T-helper 1 cell treated with Interleukin-12 subunit alpha and Interleukin-12 subunit beta and Interleukin-4 antibody, amounts not matched to agents 30 ng/mL and 1 ng/mL, for 36 hours (primary cell): ENCODE measurements at regions not wholly inside any gene's neighbourhood (a gene's known extent, or its start where the extent isn't known, plus 50 kb on each side); places are given as distances from the start of the nearest gene placed in this dataset.
"Not testable (repeated sequence)": the region's sequence is repeated elsewhere in the genome, so short reads cannot be mapped to it uniquely, and the experiment has no call there.

Experiments
- intact Hi-C: fragments of 100-400 bp; cut with micrococcal nuclease; formaldehyde crosslinking; loops from one replicate; pipeline ENCODE4 v1.15.1; 2024

DNA sequence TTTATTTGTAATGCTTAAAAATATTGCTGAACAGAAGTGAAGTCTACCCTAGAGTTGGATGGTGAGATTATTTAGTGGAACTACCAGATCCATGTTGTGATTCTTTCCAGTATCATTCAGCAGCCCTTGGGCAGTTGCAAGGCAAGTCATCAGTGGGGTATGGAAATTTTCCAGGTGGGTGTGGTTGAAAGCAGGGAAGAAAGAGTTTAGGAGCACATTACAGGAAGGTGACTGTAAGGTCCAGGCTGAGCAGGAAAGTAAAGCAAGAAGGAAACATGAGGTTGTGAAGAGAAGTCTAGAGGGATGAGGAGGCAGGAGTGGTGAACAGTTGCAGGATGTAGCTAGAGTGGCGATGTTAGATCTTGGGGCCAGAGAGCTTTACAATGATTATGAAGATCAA lies 178.0 kb upstream of the ROPN1B start:
- intact Hi-C loops, result not testable (repeated sequence)

DNA sequence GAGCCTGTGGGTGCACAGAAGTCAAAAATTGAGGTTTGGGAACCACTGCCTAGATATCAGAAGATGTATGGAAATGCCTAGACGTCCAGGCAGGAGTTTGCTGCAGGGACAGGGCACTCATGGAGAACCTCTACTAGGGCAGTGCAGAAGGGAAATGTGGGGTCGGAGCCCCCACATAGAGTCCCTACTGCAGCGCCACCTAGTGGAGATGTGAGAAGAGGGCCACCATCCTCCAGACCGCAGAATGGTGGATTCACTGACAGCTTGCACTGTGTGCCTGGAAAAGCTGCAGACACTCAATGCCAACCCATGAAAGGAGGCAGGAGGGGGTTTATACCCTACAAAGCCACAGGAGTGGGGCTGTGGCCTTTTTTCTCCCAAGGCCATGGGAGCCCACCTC lies 159.0 kb upstream of the ROPN1B start:
- intact Hi-C loops, result not testable (repeated sequence)

DNA sequence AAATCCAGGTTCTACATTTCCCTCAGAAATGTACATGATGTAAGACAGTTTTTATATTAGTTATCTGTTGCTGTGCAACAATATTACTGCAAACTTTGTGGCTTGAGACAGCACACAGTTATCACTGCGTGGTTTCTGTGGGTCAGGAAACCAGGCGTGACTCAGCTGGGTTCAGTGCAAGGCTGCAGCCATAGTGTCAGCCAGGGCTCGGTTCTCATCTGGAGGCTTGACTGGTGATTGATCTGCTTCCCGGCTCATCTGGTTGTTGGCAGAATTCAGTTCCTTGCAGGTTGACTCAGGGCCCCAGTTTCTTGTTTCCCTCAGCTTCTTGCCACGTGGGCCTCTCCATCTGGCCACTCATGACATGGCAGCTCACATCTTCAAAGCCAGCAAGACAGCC lies 146.8 kb upstream of the ROPN1B start:
- intact Hi-C loops, result not testable (repeated sequence)

DNA sequence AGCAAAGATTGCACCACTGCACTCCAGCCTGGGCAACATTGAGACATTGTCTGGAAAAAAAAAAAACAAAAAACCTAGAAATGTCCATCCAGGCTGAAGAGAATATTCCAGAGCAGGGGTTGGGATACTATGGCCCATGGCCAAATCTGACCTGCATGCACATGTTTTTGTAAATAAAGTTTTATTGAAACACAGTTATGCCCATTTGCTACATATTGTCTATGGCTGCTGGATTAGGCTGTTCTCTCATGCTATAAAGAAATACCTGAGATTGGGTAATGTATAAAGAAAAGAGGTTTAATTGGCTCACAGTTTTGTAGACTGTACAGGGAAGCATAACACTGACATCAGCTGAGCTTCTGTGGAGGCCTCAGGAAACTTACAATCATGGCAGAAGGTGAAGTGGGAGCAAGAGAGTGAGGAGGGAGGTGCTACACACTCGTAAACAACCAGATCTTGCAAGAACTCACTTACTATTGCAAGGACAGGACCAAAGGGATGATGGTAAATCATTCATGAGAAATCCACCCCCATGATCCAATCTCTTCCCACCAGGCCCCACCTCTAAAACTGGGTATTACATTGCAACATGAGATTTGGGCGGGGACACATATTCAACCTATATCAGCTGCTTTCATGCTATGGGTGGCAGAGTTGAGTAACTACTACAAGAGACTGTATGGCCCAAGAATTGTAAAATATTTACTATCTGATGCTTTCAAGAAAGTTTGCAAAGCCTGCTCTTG lies 137.8 kb upstream of the ROPN1B start:
- intact Hi-C loops, result not testable (repeated sequence)

DNA sequence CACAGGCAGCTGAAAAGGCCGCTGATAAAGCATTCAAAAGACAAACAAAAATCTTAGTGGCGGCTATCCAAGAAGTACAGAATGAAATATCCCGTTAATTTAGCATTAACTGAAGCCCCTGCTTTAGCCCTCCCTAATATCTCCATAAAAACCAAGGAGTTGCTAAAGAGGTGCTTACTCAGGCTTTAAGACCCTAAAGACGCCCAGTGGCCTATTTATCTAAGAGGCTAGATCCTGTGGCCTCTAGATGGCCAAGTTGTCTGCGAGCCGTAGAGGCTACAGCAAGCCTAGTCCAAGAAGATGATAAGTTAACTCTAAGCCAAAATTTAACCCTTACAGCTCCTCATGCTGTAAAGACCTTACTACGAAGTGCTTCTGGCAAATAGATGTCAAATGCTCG lies 133.4 kb upstream of the ROPN1B start:
- intact Hi-C loops, result not testable (repeated sequence)

DNA sequence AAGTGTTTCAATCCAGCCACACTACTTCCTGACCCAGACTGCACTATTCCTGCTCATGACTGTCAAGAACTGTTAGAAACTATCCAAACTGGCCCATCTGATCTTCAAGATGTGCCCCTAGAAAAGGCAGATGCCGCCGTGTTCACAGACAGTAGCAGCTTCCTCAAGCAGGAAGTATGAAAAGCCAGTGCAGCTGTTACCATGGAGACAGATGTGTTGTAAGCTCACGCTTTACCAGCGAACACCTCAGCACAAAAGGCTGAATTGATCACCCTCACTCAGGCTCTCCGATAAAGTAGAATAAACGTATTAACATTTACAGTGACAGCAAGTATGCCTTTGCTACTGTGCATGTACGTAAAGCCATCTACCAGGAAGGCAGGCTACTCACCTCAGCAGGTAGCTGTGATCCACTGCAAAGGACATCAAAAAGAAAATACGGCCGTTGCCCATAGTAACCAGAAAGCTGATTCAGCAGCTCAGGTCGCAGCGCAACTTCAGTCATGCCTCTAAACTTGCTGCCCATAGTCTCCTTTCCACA lies 132.9 kb upstream of the ROPN1B start:
- intact Hi-C loops, result not testable (repeated sequence)

DNA sequence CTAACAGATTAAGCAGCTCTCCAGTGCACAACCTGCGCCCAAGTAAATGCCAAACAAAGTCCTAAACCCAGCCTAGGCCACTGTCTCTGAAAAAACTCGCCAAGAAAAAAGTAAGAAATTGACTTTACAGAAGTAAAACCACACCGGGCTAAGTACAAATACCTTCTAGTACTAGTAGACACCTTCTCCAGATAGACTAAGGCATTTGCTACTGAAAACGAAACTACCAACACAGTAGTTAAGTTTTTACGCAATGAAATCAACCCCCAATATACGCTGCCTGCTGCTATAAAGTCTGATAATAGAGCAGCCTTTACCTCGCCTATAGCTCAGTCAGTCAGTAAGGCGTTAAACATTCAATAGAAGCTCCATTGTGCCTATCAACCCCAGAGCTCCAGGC lies 132.2 kb upstream of the ROPN1B start:
- intact Hi-C loops, result not testable (repeated sequence)

DNA sequence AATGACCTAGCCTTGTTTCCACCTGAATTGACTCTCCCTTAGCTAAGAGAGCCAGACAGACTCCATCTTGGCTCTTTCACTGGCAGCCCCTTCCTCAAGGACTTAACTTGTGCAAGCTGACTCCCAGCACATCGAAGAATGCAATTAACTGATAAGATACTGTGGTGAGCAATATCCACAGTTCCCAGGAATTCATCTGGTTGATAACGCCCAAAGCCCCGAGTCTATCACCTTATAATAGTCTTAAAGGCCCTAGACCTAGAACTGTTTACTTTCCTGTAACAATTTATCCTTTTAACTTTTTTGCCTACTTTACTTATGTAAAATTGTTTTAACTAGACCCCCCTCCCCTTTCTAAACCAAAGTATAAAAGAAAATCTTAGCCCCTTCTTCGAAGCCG lies 130.1 kb upstream of the ROPN1B start:
- intact Hi-C loops, result not testable (repeated sequence)

DNA sequence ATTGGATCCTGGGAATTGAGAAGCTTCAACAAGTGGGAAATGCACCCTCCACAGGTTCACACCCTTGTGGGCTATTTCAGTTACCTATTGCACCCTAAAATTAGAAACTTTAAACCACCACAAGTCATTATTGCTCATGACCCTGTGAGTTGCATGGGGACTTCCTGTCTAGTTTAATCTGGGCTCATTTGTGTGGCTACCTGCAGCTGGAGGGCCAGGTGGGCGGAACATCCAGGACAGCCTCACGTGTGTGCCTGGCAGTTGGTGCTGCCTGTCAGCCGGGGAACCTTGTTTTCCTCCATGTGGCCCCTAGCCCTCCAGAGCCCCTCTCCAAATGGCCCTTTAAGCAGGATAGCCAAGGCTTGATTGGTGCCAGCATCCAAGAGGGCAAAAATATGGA lies 128.5 kb upstream of the ROPN1B start:
- intact Hi-C loops, result not testable (repeated sequence)

DNA sequence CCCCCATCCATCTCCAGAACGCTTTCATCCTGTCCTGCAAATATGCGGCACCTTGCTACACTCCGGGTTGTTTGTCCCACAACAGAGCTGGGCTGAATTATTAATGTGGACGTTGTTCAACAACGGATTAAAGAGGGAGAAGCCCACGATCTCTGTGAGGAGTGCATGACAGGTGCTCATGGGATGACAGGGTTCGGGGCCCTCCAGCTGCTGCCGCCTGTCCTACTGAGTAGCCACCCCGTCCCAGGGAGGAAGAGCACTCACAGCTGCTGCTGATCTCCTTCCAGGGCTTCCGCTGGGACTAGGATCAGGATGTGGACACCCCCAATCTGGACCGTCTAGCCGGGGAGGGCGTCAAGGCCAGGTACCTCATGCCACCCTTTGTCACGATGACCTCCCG lies 121.0 kb upstream of the ROPN1B start:
- intact Hi-C loops, result not testable (repeated sequence)

DNA sequence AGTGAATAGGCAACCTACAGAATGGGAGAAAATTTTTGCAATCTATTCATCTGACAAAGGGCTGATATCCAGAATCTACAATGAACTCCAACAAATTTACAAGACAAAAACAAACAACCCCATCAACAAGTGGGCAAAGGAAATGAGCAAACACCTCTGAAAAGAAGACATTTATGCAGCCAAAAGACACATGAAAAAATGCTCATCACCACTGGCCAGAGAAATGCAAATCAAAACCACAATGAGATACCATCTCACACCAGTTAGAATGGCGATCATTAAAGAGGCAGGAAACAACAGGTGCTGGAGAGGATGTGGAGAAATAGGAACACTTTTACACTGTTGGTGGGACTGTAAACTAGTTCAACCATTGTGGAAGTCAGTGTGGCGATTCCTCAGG lies 114.0 kb upstream of the ROPN1B start:
- intact Hi-C loops, result not testable (repeated sequence)

DNA sequence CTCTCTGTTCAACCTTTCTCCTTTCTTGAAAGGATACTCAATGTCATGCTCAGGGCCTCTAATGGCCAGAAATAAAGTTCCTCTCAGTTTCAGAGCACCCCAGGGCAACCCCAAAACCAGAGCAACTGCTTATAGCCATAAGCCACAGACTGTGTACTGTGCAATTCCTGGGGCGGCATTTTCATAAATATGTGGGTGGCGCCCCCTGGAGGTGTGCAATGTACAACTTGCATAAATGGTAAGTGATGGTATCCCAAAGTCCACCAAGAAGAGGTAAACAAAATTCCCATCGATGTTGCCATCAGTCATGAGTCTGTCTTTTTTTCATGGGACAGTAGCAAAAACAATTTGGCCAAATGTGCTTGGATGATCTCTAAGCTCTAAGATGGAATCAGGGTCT lies 108.4 kb upstream of the ROPN1B start:
- intact Hi-C loops, result not testable (repeated sequence)

DNA sequence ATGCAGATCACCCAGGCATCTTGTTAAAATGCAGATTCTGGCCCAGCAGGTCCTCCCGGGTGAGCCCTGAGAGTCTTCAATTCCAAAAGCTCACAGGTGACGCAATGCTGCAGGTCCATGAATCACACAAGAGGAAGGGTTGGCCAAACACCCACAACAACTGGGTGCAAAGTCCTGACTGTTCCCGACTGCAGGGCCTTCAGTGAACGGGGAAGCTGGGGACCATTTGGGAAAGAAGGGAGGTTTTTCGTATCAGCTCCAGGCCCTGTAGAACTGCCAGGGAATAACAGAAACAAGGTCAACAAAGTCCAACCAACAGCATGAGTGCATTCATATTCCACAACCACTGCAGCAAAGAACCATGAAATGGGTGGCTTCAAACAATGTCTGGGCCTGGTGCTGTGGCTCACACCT lies 106.1 kb upstream of the ROPN1B start:
- intact Hi-C loops, result not testable (repeated sequence)

DNA sequence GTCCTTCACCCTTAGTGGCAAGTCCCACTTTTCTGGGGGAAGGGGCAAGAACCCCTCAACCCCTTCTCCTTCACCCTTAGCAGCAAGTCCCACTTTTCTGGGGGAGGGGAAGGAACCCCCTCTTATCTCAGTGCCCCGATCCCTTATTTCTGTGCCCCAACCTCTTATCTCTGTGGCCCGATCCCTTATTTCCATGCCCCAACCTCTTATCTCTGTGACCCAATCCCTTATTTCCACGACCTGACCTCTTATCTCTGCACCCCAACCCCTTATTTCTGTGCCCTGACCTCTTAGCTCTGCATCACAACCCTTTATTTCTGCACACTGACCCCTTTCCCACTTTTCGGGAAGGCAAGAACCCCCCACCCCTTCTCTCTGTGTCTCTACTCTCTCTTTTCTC lies 104.4 kb upstream of the ROPN1B start:
- intact Hi-C loops, result not testable (repeated sequence)

DNA sequence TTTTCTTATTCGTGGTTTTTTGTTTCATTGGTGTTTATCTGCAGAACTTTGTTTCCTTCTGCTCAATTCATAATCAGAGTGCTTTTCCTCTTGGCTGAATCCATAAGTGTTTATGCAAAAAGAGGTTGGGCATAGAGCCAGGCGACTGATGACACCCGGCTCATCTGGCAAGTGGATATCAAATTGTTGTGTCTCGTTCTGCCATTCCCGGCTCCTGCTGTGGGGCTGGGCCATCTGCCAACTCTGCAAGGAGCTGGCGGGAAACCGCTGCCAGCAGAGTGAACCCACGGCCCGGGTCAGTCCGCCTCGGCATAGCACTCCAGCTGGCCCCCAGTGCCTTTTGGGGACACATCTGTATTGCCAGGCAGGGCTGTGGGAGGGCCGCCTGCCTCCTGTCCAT lies 83.0 kb upstream of the ROPN1B start:
- intact Hi-C loops, result not testable (repeated sequence)

DNA sequence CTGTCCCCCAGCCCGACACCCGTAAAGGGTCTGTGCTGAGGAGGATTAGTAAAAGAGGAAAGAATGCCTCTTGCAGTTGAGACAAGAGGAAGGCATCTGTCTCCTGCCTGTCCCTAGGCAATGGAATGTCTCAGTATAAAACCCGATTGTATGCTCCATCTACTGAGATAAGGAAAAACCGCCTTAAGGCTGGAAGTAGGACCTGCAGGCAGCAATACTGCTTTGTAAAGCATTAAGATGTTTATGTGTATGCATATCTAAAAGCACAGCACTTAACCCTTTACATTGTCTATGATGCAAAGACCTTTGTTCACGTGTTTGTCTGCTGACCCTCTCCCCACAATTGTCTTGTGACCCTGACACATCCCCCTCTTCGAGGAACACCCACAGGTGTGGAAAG lies 69.8 kb upstream of the ROPN1B start:
- intact Hi-C loops, result not testable (repeated sequence)

DNA sequence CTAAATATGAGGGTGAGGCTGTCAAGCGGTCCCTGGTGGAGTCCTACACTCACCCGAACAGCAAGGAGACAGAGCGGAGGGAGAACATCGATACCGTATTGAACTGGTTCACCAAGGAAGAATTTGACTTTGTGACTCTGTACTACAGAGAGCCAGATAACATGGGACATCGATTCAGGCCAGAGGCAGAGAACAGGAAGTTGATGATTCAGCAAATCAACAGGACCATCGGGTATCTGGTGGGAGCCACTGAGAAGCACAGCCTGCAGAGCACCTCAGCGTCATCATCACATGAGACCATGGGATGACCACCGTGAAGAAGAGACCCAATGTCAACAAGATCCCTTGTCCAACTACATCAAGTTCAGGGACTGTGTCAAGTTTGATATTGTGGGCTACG lies 67.5 kb upstream of the ROPN1B start:
- intact Hi-C loops, result not testable (repeated sequence)

DNA sequence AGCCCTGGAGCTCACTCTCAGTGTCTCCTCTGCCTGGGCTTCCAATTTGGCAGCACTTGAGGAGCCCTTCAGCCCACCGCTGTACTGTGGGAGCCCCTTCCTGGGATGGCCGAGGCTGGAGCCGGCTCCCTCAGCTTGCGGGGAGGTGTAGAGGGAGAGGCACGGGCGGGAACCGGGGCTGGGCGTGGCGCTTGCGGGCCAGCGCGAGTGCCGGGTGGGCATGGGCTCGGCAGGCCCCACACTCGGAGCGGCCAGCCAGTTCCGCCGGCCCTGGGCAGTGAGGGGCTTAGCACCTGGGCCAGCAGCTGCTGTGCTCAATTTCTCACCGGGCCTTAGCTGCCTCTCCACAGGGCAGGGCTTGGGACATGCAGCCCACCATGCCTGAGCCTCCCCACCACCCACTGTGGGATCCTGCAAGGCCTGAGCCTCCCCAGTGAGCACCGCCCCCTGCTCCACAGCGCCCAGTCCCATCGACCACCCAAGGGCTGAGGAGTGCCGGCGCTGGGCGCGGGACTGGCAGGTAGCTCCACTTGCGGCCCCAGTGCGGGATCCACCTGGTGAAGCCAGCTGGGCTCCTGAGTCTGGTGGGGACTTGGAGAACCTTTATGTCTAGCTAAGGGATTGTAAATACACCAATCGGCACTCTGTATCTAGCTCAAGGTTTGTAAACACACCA lies 65.1 kb upstream of the ROPN1B start:
- intact Hi-C loops, result not testable (repeated sequence)

DNA sequence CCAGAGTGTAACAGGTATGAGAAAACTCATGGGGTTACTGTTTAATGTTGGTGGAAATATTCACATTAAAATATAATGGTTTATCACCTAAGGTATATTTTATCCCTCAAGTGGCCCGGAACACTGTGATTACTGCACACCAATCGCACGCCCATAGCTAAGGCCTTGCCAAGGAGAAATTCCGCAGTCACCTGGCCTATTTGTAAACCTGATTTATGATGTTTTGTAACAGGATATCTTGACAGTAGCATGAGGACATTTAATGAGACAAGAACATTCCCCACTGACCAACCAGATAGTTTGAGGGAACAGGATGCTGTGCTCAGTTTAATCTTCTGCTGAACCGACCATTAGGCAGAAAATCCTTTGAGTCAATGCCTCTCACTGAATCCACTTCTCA lies 61.7 kb upstream of the ROPN1B start:
- intact Hi-C loops, result not testable (repeated sequence)

DNA sequence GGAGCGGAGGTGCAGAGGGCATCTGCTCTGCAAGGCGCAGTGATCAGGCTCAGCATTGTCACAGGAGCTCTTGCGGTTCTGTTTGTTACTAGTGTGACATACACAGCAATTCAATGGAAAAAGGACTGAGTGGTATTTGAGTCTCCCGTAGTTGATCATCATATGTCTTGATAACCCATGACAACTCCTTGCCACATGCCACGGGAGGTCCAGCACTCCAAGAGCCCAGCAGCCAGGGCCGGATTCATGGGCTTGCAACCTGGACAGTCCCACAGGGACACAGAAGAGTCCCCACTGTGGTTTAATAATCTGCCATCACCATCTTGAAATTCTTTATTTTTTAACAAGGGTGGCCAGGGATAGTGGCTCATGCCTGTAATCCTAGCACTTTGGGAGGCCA lies 58.1 kb upstream of the ROPN1B start:
- intact Hi-C loops, result not testable (repeated sequence)

DNA sequence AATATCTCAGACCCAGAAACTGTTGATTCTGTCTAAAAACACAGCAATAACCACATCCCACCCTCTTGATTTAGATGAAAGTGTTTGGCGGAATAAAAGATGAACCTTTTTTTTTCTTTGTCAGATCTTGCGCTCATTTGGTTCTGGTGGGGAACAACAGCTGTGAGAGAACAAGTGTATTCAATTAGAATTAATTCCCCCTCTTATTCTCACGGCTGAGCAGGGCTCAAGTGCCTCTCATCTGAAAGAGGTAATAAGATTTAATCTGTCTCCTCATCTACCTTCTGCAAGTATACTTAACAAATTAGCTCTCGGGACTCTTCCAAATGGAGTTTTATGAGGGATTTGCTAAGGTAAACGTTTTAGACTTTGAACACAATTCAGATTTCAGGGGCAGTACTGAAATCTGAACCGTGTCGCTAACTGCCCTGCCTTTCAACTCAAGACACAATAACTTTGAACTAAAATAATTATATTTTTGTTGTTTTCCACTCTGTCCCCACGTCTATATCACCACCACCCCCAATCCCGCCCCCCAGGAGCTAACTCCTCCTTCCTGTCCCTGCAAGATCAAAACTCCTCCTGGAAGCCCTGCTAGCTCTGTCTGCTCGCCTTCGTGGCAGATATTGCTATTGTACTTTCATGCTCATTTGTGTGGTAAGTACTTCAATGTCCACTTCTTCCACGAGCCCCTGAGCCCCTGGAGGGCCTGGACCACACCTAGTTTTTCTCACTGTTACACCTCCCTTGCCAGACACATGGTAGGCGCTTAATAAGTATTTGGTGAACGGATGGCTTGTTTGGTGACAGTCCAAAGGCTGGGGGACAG lies 54.2 kb upstream of the ROPN1B start:
- intact Hi-C loops, result loop anchor here (5.0 kb wide), 1 partner anchor 1067 kb away; the partner anchor contains the start of gene PLXNA1

DNA sequence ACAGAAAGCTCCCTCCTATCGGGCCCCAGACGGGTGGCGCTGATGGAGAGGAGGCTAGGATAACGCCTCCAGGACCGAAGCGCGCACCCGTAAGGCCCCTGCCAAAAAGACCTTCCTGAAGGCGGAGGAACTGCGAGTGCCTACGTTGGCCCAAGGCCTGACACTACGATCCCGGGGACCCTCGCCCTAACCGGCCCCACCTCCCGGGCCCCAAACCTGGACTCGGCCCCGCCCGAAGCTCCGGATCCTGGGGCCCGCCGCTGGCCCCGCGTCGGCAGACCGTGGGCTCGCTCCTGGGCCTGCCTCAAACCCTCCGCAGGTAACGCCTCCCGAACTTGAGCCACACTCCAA lies 53.6 kb upstream of the ROPN1B start:
- intact Hi-C loops, result loop anchor here (5.0 kb wide), 1 partner anchor 1067 kb away; the partner anchor contains the start of gene PLXNA1
